ENCODE measurements at regions not wholly inside any gene's neighbourhood (a gene's known extent, or its start where the extent isn't known, plus 50 kb on each side); places are given as distances from the start of the nearest gene placed in this dataset.

DNA sequence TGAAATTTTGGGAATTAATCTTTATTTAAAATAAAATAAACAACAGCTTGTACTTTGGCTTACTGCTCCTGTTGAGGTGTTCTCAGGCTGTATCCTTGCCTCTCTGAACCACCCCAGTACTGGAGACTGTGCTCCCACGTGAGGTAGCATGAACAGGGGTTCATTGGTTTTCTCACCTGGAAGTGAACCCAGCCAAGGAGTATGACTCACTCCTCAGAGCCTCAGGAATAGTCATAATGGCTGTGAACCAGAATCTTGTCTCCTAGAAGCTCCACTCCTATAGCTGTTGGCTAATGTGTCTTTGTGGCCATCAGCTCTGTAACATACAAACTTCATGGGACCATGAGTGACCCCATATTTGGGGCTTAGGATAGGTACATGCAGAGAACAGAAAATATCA, 122.5 kb upstream of the ST8SIA2 start:
- Histone ChIP-seq H3K4me1 (no peaks in the 10 kb centered on the region), H3K4me3 (no peak overlapping the region), H3K27ac (no peak overlapping the region), H3K36me3 (no peaks in the 10 kb centered on the region), H3K9me3 (no peaks in the 10 kb centered on the region), H3K27me3 (no peaks in the 10 kb centered on the region)
- DNase-seq (ENCODE audit: low spot score in 2 of 2) = no peak
- TF ChIP-seq, protein P1, sequence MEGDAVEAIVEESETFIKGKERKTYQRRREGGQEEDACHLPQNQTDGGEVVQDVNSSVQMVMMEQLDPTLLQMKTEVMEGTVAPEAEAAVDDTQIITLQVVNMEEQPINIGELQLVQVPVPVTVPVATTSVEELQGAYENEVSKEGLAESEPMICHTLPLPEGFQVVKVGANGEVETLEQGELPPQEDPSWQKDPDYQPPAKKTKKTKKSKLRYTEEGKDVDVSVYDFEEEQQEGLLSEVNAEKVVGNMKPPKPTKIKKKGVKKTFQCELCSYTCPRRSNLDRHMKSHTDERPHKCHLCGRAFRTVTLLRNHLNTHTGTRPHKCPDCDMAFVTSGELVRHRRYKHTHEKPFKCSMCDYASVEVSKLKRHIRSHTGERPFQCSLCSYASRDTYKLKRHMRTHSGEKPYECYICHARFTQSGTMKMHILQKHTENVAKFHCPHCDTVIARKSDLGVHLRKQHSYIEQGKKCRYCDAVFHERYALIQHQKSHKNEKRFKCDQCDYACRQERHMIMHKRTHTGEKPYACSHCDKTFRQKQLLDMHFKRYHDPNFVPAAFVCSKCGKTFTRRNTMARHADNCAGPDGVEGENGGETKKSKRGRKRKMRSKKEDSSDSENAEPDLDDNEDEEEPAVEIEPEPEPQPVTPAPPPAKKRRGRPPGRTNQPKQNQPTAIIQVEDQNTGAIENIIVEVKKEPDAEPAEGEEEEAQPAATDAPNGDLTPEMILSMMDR (IDR thresholded peaks at IDR 0.05) = no peak
- intact Hi-C loops (cut with DNase I) = no loop called here

DNA sequence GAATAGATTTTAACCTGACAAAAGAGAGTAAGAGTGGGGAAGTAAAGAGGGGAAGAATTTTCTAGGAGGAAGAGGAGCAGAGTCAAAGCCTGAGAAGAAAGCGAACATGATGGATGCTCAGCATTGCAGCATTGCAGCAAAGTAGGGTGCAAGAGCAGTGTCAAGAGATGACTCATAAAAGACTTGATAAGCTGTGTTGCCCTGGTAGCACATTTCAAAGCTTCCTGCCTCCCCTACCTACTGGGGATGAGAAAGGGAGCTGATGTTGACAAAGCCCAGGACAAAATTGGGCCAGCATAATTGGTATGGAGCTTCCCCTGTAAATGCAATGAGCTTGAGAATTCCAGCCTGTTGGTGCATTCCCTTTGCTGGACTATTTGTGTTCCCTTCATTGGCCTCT, 121.6 kb upstream of the ST8SIA2 start:
- H3K4me3 ChIP-seq = no peak overlapping the region
- no peaks in the 10 kb centered on the region for H3K9me3 ChIP-seq
- TF ChIP-seq, protein P1 (IDR thresholded peaks at IDR 0.05) = no peak
- H3K36me3 ChIP-seq = no peaks in the 10 kb centered on the region
- no peak overlapping the region for H3K27ac ChIP-seq
- intact Hi-C loops (cut with DNase I) = no loop called here
- no peaks in the 10 kb centered on the region for H3K27me3 ChIP-seq
- DNase-seq (ENCODE audit: low spot score in 2 of 2) = no peak
- H3K4me1 ChIP-seq = no peaks in the 10 kb centered on the region

DNA sequence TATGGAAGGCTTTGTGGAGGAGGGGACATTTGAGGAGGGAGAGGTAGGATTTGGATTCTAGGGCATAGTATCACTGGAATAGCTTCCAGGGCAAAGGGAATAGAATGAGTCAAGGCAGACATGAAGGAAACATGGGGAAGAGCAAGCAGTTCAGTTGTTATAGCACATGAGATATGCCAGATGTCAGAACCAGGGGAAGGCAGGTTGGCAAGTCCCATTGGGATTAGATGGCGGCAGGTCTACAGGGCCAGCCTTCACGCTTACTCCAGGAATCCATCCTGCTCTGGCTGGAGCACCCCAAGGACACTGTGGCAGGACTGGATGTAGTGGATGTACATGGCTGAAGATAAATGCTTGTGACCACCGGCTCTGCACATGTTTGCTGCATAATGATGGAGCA, 120.4 kb upstream of the ST8SIA2 start:
- Histone ChIP-seq H3K4me1 (no peaks in the 10 kb centered on the region), H3K9me3 (no peaks in the 10 kb centered on the region), H3K4me3 (no peak overlapping the region), H3K27ac (no peak overlapping the region), H3K27me3 (no peaks in the 10 kb centered on the region), H3K36me3 (no peaks in the 10 kb centered on the region)
- TF ChIP-seq, protein P1 (IDR thresholded peaks at IDR 0.05) = no peak
- intact Hi-C loops (cut with DNase I) = no loop called here
- no peak for DNase-seq (ENCODE audit: low spot score in 2 of 2)

DNA sequence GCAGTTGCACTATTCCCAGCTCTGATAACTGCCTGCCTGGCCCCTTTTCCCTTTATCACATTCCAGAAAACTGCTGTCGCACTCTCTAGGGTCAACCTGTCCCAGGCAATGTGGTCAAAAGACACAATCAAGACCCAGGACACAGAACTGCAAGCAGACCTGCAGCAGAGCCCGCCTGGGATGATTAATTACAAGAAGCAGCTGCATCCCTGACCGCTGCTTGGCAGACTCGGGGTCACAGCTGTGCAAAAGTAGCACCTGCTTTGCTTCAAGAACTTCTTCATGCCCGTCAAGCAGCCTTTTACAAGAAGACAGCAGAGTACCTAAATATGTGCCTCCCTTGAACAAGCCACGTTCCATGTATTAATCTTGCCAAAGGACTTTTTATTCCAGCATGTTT, 120.0 kb upstream of the ST8SIA2 start:
- TF ChIP-seq, protein P1 (IDR thresholded peaks at IDR 0.05) = no peak
- no peak overlapping the region for H3K4me3 ChIP-seq
- DNase-seq (ENCODE audit: low spot score in 2 of 2) = no peak
- intact Hi-C loops (cut with DNase I) = no loop called here
- no peak overlapping the region for H3K27ac ChIP-seq
- no peaks in the 10 kb centered on the region for H3K36me3 ChIP-seq
- no peaks in the 10 kb centered on the region for H3K27me3 ChIP-seq
- H3K9me3 ChIP-seq = no peaks in the 10 kb centered on the region
- H3K4me1 ChIP-seq = no peaks in the 10 kb centered on the region

DNA sequence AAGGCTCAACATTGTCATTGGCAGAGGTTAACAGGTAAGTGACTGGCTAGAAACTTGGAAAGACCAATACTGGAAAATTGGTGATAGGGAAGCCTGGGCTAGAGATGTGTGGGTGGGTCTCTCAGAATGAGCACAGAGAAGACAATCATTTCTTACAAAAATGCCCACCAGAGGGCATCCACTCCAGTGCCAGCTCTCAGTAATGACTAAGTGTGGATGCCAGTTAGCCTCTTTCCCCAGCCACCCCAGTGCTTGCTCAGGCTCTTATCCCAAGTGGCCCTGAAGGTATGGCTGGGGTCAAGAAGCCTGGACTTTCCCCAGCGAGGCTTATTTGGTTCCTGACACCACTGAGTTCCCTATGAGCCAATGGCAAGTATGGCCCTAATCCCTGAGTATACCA, 115.9 kb upstream of the ST8SIA2 start:
- TF ChIP-seq, protein P1 (IDR thresholded peaks at IDR 0.05) = no peak
- no peaks in the 10 kb centered on the region for H3K4me1 ChIP-seq
- no peak overlapping the region for H3K27ac ChIP-seq
- H3K4me3 ChIP-seq = no peak overlapping the region
- intact Hi-C loops (cut with DNase I) = no loop called here
- no peak for DNase-seq (ENCODE audit: low spot score in 2 of 2)
- no peaks in the 10 kb centered on the region for H3K27me3 ChIP-seq
- H3K36me3 ChIP-seq = no peaks in the 10 kb centered on the region
- no peaks in the 10 kb centered on the region for H3K9me3 ChIP-seq

DNA sequence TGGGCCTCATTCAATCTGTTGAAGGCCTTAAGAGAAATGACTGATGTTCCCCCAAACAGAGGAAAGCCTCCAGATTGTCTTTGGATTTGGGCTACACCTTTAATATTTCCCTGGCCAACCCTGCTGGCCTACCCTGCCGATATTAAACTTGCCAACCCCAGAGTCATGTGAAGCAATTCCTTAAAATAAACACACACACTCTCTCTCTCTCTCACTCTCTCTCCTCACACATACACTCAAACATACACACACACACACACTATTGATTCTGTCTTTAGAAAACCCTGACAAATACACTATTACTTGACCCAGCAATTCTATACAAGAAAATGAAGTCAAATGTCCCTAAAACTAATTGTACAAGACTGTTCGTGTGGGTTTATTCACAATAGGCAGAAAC, 109.9 kb upstream of the ST8SIA2 start:
- H3K36me3 ChIP-seq = no peaks in the 10 kb centered on the region
- no peaks in the 10 kb centered on the region for H3K4me1 ChIP-seq
- DNase-seq (ENCODE audit: low spot score in 2 of 2) = no peak
- no peak overlapping the region for H3K4me3 ChIP-seq
- intact Hi-C loops (cut with DNase I) = no loop called here
- H3K9me3 ChIP-seq = no peaks in the 10 kb centered on the region
- no peaks in the 10 kb centered on the region for H3K27me3 ChIP-seq
- H3K27ac ChIP-seq = no peak overlapping the region
- TF ChIP-seq, protein P1 (IDR thresholded peaks at IDR 0.05) = no peak
